Stimulated activated effector memory CD8-positive, alpha-beta T cell treated with anti-CD3 and anti-CD28 coated beads, Interleukin-12 subunit alpha, Interleukin-12 subunit beta, amount 100 ng/mL, for 72 hours (primary cell): ENCODE measurements at regions not wholly inside any gene's neighbourhood (a gene's known extent, or its start where the extent isn't known, plus 50 kb on each side); places are given as distances from the start of the nearest gene placed in this dataset.

Experiments used
- ATAC-seq: fragments of 150-1000 bp; cut with Tn5 transposase; 2 replicates; pipeline ENCODE4 v1.10.0; 2021
- DNase-seq, 2 donors: peaks; one replicate each; pipeline ENCODE4 v3.0.0; 2021 to 2022; ENCODE audit warnings: low spot score in 2 of 2
- H3K27ac Mint-ChIP-seq: one replicate; pipeline ENCODE4 v1.8.0; 2022; ENCODE audit warnings: mild to moderate bottlenecking, mixed read lengths
- H3K36me3 Mint-ChIP-seq: one replicate; pipeline ENCODE4 v1.8.0; 2022; ENCODE audit warnings: mild to moderate bottlenecking, mixed read lengths
- H3K4me1 Mint-ChIP-seq: one replicate; pipeline ENCODE4 v1.8.0; 2022; ENCODE audit warnings: mixed read lengths
- H3K4me3 Mint-ChIP-seq: one replicate; pipeline ENCODE4 v1.8.0; 2022; ENCODE audit warnings: mild to moderate bottlenecking, mixed read lengths
- H3K9me3 Mint-ChIP-seq: one replicate; pipeline ENCODE4 v1.8.0; 2022; ENCODE audit warnings: mixed read lengths

- Mint-ChIP-seq H3K9me3 (no peaks in the 10 kb centered on the region), H3K4me3 (no peak overlapping the region), H3K4me1 (no peaks in the 10 kb centered on the region), H3K36me3 (no peaks in the 10 kb centered on the region), H3K27ac (no peak overlapping the region)
- ATAC-seq (no peak), DNase-seq (no peak)
Measured at GRCh38 chr6:100944644-100945043, 63.5 kb upstream of the ASCC3 start.

GRCh38 chr6:100946021-100946540, 65.0 kb upstream of the ASCC3 start:
- DNase-seq (no peak), ATAC-seq (no peak)
- no peaks in the 10 kb centered on the region for H3K4me1 Mint-ChIP-seq
- H3K4me3 Mint-ChIP-seq = no peak overlapping the region
- H3K36me3 Mint-ChIP-seq = no peaks in the 10 kb centered on the region
- H3K9me3 Mint-ChIP-seq = no peaks in the 10 kb centered on the region
- no peak overlapping the region for H3K27ac Mint-ChIP-seq

- DNase-seq (no peak), ATAC-seq (no peak)
- Mint-ChIP-seq H3K36me3 (no peaks in the 10 kb centered on the region), H3K27ac (no peak overlapping the region), H3K4me1 (no peaks in the 10 kb centered on the region), H3K4me3 (no peak overlapping the region), H3K9me3 (no peaks in the 10 kb centered on the region)
Measured at GRCh38 chr6:100946711-100947110, 65.6 kb upstream of the ASCC3 start.

- no peaks in the 10 kb centered on the region for H3K36me3 Mint-ChIP-seq
- H3K4me3 Mint-ChIP-seq = no peak overlapping the region
- ATAC-seq (no peak), DNase-seq (no peak)
- H3K4me1 Mint-ChIP-seq = no peaks in the 10 kb centered on the region
- H3K27ac Mint-ChIP-seq = no peak overlapping the region
- no peaks in the 10 kb centered on the region for H3K9me3 Mint-ChIP-seq
Measured at GRCh38 chr6:100948381-100949133, 67.4 kb upstream of the ASCC3 start.

GRCh38 chr6:100952006-100952405, 70.9 kb upstream of the ASCC3 start:
- no peaks in the 10 kb centered on the region for H3K4me1 Mint-ChIP-seq
- H3K27ac Mint-ChIP-seq = no peak overlapping the region
- no peaks in the 10 kb centered on the region for H3K9me3 Mint-ChIP-seq
- H3K4me3 Mint-ChIP-seq = no peak overlapping the region
- no peak for ATAC-seq
- DNase-seq = no peak
- H3K36me3 Mint-ChIP-seq = no peaks in the 10 kb centered on the region

GRCh38 chr6:100959280-100959679, 78.2 kb upstream of the ASCC3 start:
- no peak for ATAC-seq
- no peaks in the 10 kb centered on the region for H3K9me3 Mint-ChIP-seq
- H3K36me3 Mint-ChIP-seq = no peaks in the 10 kb centered on the region
- no peak overlapping the region for H3K4me3 Mint-ChIP-seq
- no peaks in the 10 kb centered on the region for H3K4me1 Mint-ChIP-seq
- no peak overlapping the region for H3K27ac Mint-ChIP-seq
- no peak for DNase-seq

GRCh38 chr6:100962466-100962865, 81.3 kb upstream of the ASCC3 start:
- Mint-ChIP-seq H3K9me3 (no peaks in the 10 kb centered on the region), H3K4me1 (no peaks in the 10 kb centered on the region), H3K4me3 (no peak overlapping the region), H3K36me3 (no peaks in the 10 kb centered on the region), H3K27ac (no peak overlapping the region)
- ATAC-seq (no peak), DNase-seq (no peak)

- Mint-ChIP-seq H3K4me3 (no peak overlapping the region), H3K4me1 (no peaks in the 10 kb centered on the region)
Measured at GRCh38 chr6:100965067-100965466, 83.9 kb upstream of the ASCC3 start.

GRCh38 chr6:100968949-100969348, 87.8 kb upstream of the ASCC3 start:
- H3K36me3 Mint-ChIP-seq = no peaks in the 10 kb centered on the region
- no peak overlapping the region for H3K4me3 Mint-ChIP-seq
- no peak for DNase-seq
- peaks cover 12% of the 10 kb centered on the region for H3K9me3 Mint-ChIP-seq
- no peaks in the 10 kb centered on the region for H3K4me1 Mint-ChIP-seq
- no peak for ATAC-seq
- no peak overlapping the region for H3K27ac Mint-ChIP-seq

More at GRCh38 chr6:100965067-100965466, 83.9 kb upstream of the ASCC3 start:
- DNase-seq (no peak), ATAC-seq (no peak)
- Mint-ChIP-seq H3K27ac (no peak overlapping the region), H3K9me3 (peaks cover 4% of the 10 kb centered on the region), H3K36me3 (no peaks in the 10 kb centered on the region)

- H3K4me1 Mint-ChIP-seq = no peaks in the 10 kb centered on the region
- no peak for ATAC-seq
- no peaks in the 10 kb centered on the region for H3K36me3 Mint-ChIP-seq
- no peak overlapping the region for H3K27ac Mint-ChIP-seq
- peaks cover 4% of the 10 kb centered on the region for H3K9me3 Mint-ChIP-seq
- no peak for DNase-seq
- no peak overlapping the region for H3K4me3 Mint-ChIP-seq
Measured at GRCh38 chr6:100979267-100979666, 98.1 kb upstream of the ASCC3 start.

- DNase-seq = no peak
- H3K4me3 Mint-ChIP-seq = no peak overlapping the region
- H3K4me1 Mint-ChIP-seq = no peaks in the 10 kb centered on the region
- H3K9me3 Mint-ChIP-seq = peaks cover 4% of the 10 kb centered on the region
- no peaks in the 10 kb centered on the region for H3K36me3 Mint-ChIP-seq
- no peak overlapping the region for H3K27ac Mint-ChIP-seq
- ATAC-seq = no peak
Measured at GRCh38 chr6:100980949-100981348, 99.8 kb upstream of the ASCC3 start.

- ATAC-seq (no peak), DNase-seq (no peak)
- Mint-ChIP-seq H3K36me3 (no peaks in the 10 kb centered on the region), H3K4me3 (no peak overlapping the region), H3K27ac (no peak overlapping the region), H3K9me3 (no peaks in the 10 kb centered on the region), H3K4me1 (no peaks in the 10 kb centered on the region)
Measured at GRCh38 chr6:100986921-100987320, 105.8 kb upstream of the ASCC3 start.

GRCh38 chr6:100987556-100987955, 106.4 kb upstream of the ASCC3 start:
- no peak for ATAC-seq
- Mint-ChIP-seq H3K9me3 (no peaks in the 10 kb centered on the region), H3K4me3 (no peak overlapping the region), H3K27ac (no peak overlapping the region), H3K36me3 (no peaks in the 10 kb centered on the region), H3K4me1 (no peaks in the 10 kb centered on the region)
- no peak for DNase-seq

GRCh38 chr6:100988391-100988984, 107.4 kb upstream of the ASCC3 start:
- no peak overlapping the region for H3K27ac Mint-ChIP-seq
- no peaks in the 10 kb centered on the region for H3K4me1 Mint-ChIP-seq
- DNase-seq (no peak), ATAC-seq (no peak)
- H3K4me3 Mint-ChIP-seq = no peak overlapping the region
- H3K9me3 Mint-ChIP-seq = peaks cover 3% of the 10 kb centered on the region
- H3K36me3 Mint-ChIP-seq = no peaks in the 10 kb centered on the region

- no peak overlapping the region for H3K27ac Mint-ChIP-seq
- DNase-seq = no peak
- peaks cover 3% of the 10 kb centered on the region for H3K9me3 Mint-ChIP-seq
- H3K4me1 Mint-ChIP-seq = no peaks in the 10 kb centered on the region
- no peaks in the 10 kb centered on the region for H3K36me3 Mint-ChIP-seq
- no peak for ATAC-seq
- H3K4me3 Mint-ChIP-seq = no peak overlapping the region
Measured at GRCh38 chr6:100990070-100990469, 108.9 kb upstream of the ASCC3 start.

GRCh38 chr6:100996409-100996808, 115.3 kb upstream of the ASCC3 start:
- H3K4me3 Mint-ChIP-seq = no peak overlapping the region
- no peak overlapping the region for H3K27ac Mint-ChIP-seq
- no peaks in the 10 kb centered on the region for H3K36me3 Mint-ChIP-seq
- peaks cover 3% of the 10 kb centered on the region for H3K9me3 Mint-ChIP-seq
- peak; percentile 31 for ATAC-seq
- DNase-seq = no peak
- no peaks in the 10 kb centered on the region for H3K4me1 Mint-ChIP-seq
